COR-L47 (cell line): ENCODE measurements at regions not wholly inside any gene's neighbourhood (a gene's known extent, or its start where the extent isn't known, plus 50 kb on each side); places are given as distances from the start of the nearest gene placed in this dataset.

Source experiments
- DNase-seq: peaks from one replicate; lab custom pipeline; 2025; lab: John Stamatoyannopoulos, UW

- DNase-seq: no peak
Observed at GRCh38 chr7:130966246-130967009, 232.4 kb upstream of the KLF14 start.

GRCh38 chr7:130970196-130970595, 236.2 kb upstream of the KLF14 start:
- DNase-seq: no peak

- DNase-seq: no peak
Observed at GRCh38 chr7:130970696-130971095, 236.7 kb upstream of the KLF14 start.

GRCh38 chr7:130971297-130971696, 237.3 kb upstream of the KLF14 start:
- DNase-seq: no peak

GRCh38 chr7:130972201-130972600, 238.2 kb upstream of the KLF14 start:
- DNase-seq: no peak

GRCh38 chr7:130973637-130974036, 239.6 kb upstream of the KLF14 start:
- DNase-seq: no peak

- no peak for DNase-seq
Observed at GRCh38 chr7:130974169-130974568, 240.2 kb upstream of the KLF14 start.

- DNase-seq: no peak
Observed at GRCh38 chr7:130974794-130975193, 240.8 kb upstream of the KLF14 start.

GRCh38 chr7:130975731-130976130, 241.7 kb upstream of the KLF14 start:
- DNase-seq: no peak

- peak; percentile 6 for DNase-seq
Observed at GRCh38 chr7:130982160-130982638, 248.2 kb upstream of the KLF14 start.

- DNase-seq: no peak
Observed at GRCh38 chr7:130982651-130983050, 248.6 kb upstream of the KLF14 start.

GRCh38 chr7:130985361-130985760, 251.4 kb upstream of the KLF14 start:
- DNase-seq: no peak

GRCh38 chr7:130986261-130986690, 252.3 kb upstream of the KLF14 start:
- no peak for DNase-seq

GRCh38 chr7:130987092-130987491, 253.1 kb upstream of the KLF14 start:
- DNase-seq: no peak

- no peak for DNase-seq
Observed at GRCh38 chr7:130988443-130988842, 254.4 kb upstream of the KLF14 start.

GRCh38 chr7:130989101-130989795, 255.2 kb upstream of the KLF14 start:
- no peak for DNase-seq

GRCh38 chr7:130990178-130990832, 256.3 kb upstream of the KLF14 start:
- DNase-seq: no peak

GRCh38 chr7:130993671-130994365, 259.8 kb upstream of the KLF14 start:
- no peak for DNase-seq

GRCh38 chr7:130994378-130995115, 260.5 kb upstream of the KLF14 start:
- DNase-seq: no peak

- DNase-seq: no peak
Observed at GRCh38 chr7:130995252-130996081, 261.5 kb upstream of the KLF14 start.
